H9 (cell line): ENCODE measurements at regions not wholly inside any gene's neighbourhood (a gene's known extent, or its start where the extent isn't known, plus 50 kb on each side); places are given as distances from the start of the nearest gene placed in this dataset.

ENCODE experiments used
- DNase-seq: peaks from one replicate; pipeline ENCODE4 v3.0.0-alpha.2; 2017
- H2AFZ ChIP-seq: one replicate; pipeline ENCODE4 v1.6.1; 2013; ENCODE audit warnings: mild to moderate bottlenecking, low read length, control low read depth, moderate library complexity
- H2AK5ac ChIP-seq: 2 replicates; pipeline ENCODE4 v1.6.1; 2013; ENCODE audit warnings: low read length, control low read depth, mixed read lengths; ENCODE audit not compliant: insufficient read length
- H2BK120ac ChIP-seq: one replicate; pipeline ENCODE4 v1.6.1; 2013; ENCODE audit warnings: low read depth, mild to moderate bottlenecking, low read length, control low read depth, inconsistent platforms; ENCODE audit not compliant: poor library complexity, severe bottlenecking
- H2BK12ac ChIP-seq: 2 replicates; pipeline ENCODE4 v1.6.1; 2013; ENCODE audit warnings: low read length, control low read depth, mixed read lengths, low read depth; ENCODE audit not compliant: insufficient read length
- H2BK15ac ChIP-seq: 2 replicates; pipeline ENCODE4 v1.6.1; 2013; ENCODE audit warnings: low read depth, low read length, control low read depth
- H2BK20ac ChIP-seq: one replicate; pipeline ENCODE4 v1.6.1; 2013; ENCODE audit warnings: low read depth, mild to moderate bottlenecking, low read length, control low read depth, inconsistent platforms; ENCODE audit not compliant: poor library complexity, severe bottlenecking
- H2BK5ac ChIP-seq: 2 replicates; pipeline ENCODE4 v1.6.1; 2013; ENCODE audit warnings: low read length, control low read depth, mixed read lengths; ENCODE audit not compliant: insufficient read length
- H3K14ac ChIP-seq: 2 replicates; pipeline ENCODE4 v1.6.1; 2013; ENCODE audit warnings: low read length, control low read depth; ENCODE audit not compliant: insufficient read depth
- H3K18ac ChIP-seq: 2 replicates; pipeline ENCODE4 v1.6.1; 2013; ENCODE audit warnings: low read depth, mild to moderate bottlenecking, mixed read lengths, low read length, control low read depth; ENCODE audit not compliant: insufficient read length
- H3K23ac ChIP-seq: 2 replicates; pipeline ENCODE4 v1.6.1; 2013; ENCODE audit warnings: low read length, control low read depth, mixed read lengths, low read depth; ENCODE audit not compliant: insufficient read length
- H3K23me2 ChIP-seq: 2 replicates; pipeline ENCODE4 v1.6.1; 2013; ENCODE audit warnings: low read depth, mild to moderate bottlenecking, mixed read lengths, low read length, control low read depth; ENCODE audit not compliant: insufficient read length, poor library complexity, severe bottlenecking
- H3K27ac ChIP-seq: 2 replicates; pipeline ENCODE4 v1.5.1; 2013; ENCODE audit warnings: low read length, control low read depth, mixed read lengths, low read depth; ENCODE audit not compliant: insufficient read length
- H3K27me3 ChIP-seq: 2 replicates; pipeline ENCODE4 v1.6.1; 2013; ENCODE audit warnings: low read length, control low read depth, inconsistent platforms; ENCODE audit not compliant: insufficient read depth
- H3K4ac ChIP-seq: 2 replicates; pipeline ENCODE4 v1.6.1; 2013; ENCODE audit warnings: low read depth, mild to moderate bottlenecking, control low read depth, inconsistent platforms, low read length, moderate library complexity
- H3K4me1 ChIP-seq: 2 replicates; pipeline ENCODE4 v1.6.1; 2013; ENCODE audit warnings: low read length, control low read depth, inconsistent platforms; ENCODE audit not compliant: insufficient read depth
- H3K4me2 ChIP-seq: 2 replicates; pipeline ENCODE4 v1.6.1; 2013; ENCODE audit warnings: low read length, control low read depth, mixed read lengths; ENCODE audit not compliant: insufficient read length, insufficient read depth
- H3K56ac ChIP-seq: 2 replicates; pipeline ENCODE4 v1.6.1; 2013; ENCODE audit warnings: low read depth, mild to moderate bottlenecking, mixed read lengths, low read length, control low read depth; ENCODE audit not compliant: insufficient read length
- H3K79me1 ChIP-seq: 2 replicates; pipeline ENCODE4 v1.6.1; 2013; ENCODE audit warnings: low read depth, mild to moderate bottlenecking, moderate library complexity, low read length, control low read depth, inconsistent platforms; ENCODE audit not compliant: insufficient read depth, poor library complexity, severe bottlenecking
- H3K79me2 ChIP-seq: 2 replicates; pipeline ENCODE4 v1.6.1; 2013; ENCODE audit warnings: low read length, control low read depth, inconsistent platforms; ENCODE audit not compliant: insufficient read depth
- H3K9ac ChIP-seq: 2 replicates; pipeline ENCODE4 v1.6.1; 2013; ENCODE audit warnings: low read length, control low read depth, mixed read lengths; ENCODE audit not compliant: insufficient read length; ENCODE audit errors: extremely low read depth
- H3K9me3 ChIP-seq: one replicate; pipeline ENCODE4 v1.6.1; 2013; ENCODE audit warnings: low read depth, low read length, inconsistent platforms; ENCODE audit not compliant: control insufficient read depth
- H3T11ph ChIP-seq: one replicate; pipeline ENCODE4 v1.6.1; 2013; ENCODE audit warnings: mild to moderate bottlenecking, low read length, control low read depth, inconsistent platforms
- H4K20me1 ChIP-seq: one replicate; pipeline ENCODE4 v1.6.1; 2013; ENCODE audit not compliant: control insufficient read depth, insufficient read length, insufficient read depth
- H4K5ac ChIP-seq: 2 replicates; pipeline ENCODE4 v1.6.1; 2013; ENCODE audit warnings: low read depth, mild to moderate bottlenecking, mixed read lengths, low read length, control low read depth; ENCODE audit not compliant: insufficient read length
- H4K8ac ChIP-seq: replicated peaks from 2 replicates; pipeline ENCODE4 v1.6.1; 2013; ENCODE audit warnings: low read length, control low read depth, mixed read lengths, low read depth; ENCODE audit not compliant: insufficient read length
- H4K91ac ChIP-seq: 2 replicates; pipeline ENCODE4 v1.6.1; 2013; ENCODE audit warnings: low read depth, mild to moderate bottlenecking, moderate library complexity, mixed read lengths, low read length, control low read depth; ENCODE audit not compliant: insufficient read length
- H3K27ac Mint-ChIP-seq, 3 experiments: 2 replicates in 2 of 3; 3 replicates in 1 of 3; pipeline ENCODE4 v1.8.0; 2020 to 2021; ENCODE audit warnings: mixed read lengths in 3 of 3, mild to moderate bottlenecking in 1 of 3, moderate library complexity in 1 of 3
- H3K27me3 Mint-ChIP-seq: 2 replicates; pipeline ENCODE4 v1.8.0; 2021; ENCODE audit warnings: low read depth, mild to moderate bottlenecking, moderate library complexity, mixed read lengths
- H3K36me3 Mint-ChIP-seq, 3 experiments: 2 replicates in 2 of 3; 3 replicates in 1 of 3; pipeline ENCODE4 v1.8.0; 2020 to 2021; ENCODE audit warnings: low read depth in 3 of 3, mixed read lengths in 3 of 3; ENCODE audit not compliant: insufficient read depth in 1 of 3
- H3K4me1 Mint-ChIP-seq, 2 experiments: 2 replicates each; pipeline ENCODE4 v1.8.0; 2020; ENCODE audit warnings: mixed read lengths in 2 of 2
- H3K4me3 Mint-ChIP-seq, 2 experiments: 2 replicates in 1 of 2; 3 replicates in 1 of 2; pipeline ENCODE4 v1.8.0; 2020 to 2021; ENCODE audit warnings: mild to moderate bottlenecking in 2 of 2, mixed read lengths in 2 of 2, moderate library complexity in 1 of 2
- H3K9me3 Mint-ChIP-seq, 2 experiments: 2 replicates in 1 of 2; 3 replicates in 1 of 2; pipeline ENCODE4 v1.8.0; 2020; ENCODE audit warnings: mild to moderate bottlenecking in 2 of 2, mixed read lengths in 2 of 2, moderate library complexity in 1 of 2
- CTCF ChIP-seq: fragments of 200-600 bp; sonication (generic); conservative IDR thresholded peaks from 3 replicates; pipeline ENCODE4 v1.8.0; 2021; ENCODE audit warnings: antibody characterized with exemption, mild to moderate bottlenecking
- WGBS: extraction: QIAGEN DNeasy Blood & Tissue Kit; methylation state at CpG from one replicate; pipeline ENCODE4 v1.1.7; 2013; ENCODE audit warnings: missing lambda C conversion rate, low lambda C conversion rate, mixed read lengths; ENCODE audit not compliant: insufficient read length; ENCODE audit errors: extremely low coverage; 5-methylcytosine and 5-hydroxymethylcytosine counted together

DNA sequence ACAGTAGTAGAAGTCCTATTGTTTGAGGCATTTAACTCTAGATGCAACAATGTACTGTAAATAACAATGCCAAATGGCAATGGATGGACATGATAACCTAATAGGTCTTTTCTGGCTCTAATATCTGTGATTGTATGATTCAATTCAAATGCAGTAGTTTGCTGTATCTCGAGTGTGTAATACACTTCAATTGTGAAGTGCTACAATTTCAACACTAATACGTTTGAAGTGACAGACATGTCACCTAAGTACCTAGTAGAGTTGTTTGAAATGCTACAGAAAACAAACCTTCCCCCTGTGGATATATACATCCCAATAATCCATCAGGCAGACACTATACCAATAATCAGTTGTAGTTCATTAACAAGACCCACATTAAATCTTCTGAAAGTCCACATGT, 305.9 kb upstream of the ITGA1 start:
- Histone ChIP-seq H3K18ac (no peak overlapping the region), H3K23me2 (no peaks in the 10 kb centered on the region), H3K27ac (no peak overlapping the region), H4K8ac (no peak overlapping the region), H2BK15ac (no peak overlapping the region), H4K20me1 (no peaks in the 10 kb centered on the region), H2AFZ (no peak overlapping the region), H3K79me1 (no peaks in the 10 kb centered on the region), H3K56ac (no peak overlapping the region), H3K14ac (no peak overlapping the region), H3K4me2 (no peak overlapping the region), H3K4me1 (no peaks in the 10 kb centered on the region; the same call in 1 of the 2 replicates), H4K5ac (no peak overlapping the region), H3K9me3 (no peaks in the 10 kb centered on the region), H2BK120ac (no peak overlapping the region), H3K4ac (no peak overlapping the region), H3T11ph (no peak overlapping the region), H4K91ac (no peak overlapping the region), H2BK20ac (no peak overlapping the region), H3K9ac (no peak overlapping the region), H2BK12ac (no peak overlapping the region), H3K79me2 (no peaks in the 10 kb centered on the region), H2AK5ac (no peak overlapping the region), H2BK5ac (no peak overlapping the region), H3K27me3 (no peaks in the 10 kb centered on the region), H3K23ac (no peak overlapping the region)
- TF ChIP-seq CTCF: no peak
- DNase-seq: no peak
- Mint-ChIP-seq H3K36me3 (no peaks in the 10 kb centered on the region), H3K9me3 (no peaks in the 10 kb centered on the region; a peak in 1 of 5 replicates), H3K27ac (no peak overlapping the region), H3K27me3 (no peaks in the 10 kb centered on the region), H3K4me1 (peaks cover 15 to 17% of the 10 kb centered on the region in 2 experiments), H3K4me3 (no peak overlapping the region)
- no CpG with 5 or more reads among the region's 2 CpGs for WGBS
